ENCODE measurements at regions not wholly inside any gene's neighbourhood (a gene's known extent, or its start where the extent isn't known, plus 50 kb on each side); places are given as distances from the start of the nearest gene placed in this dataset.

DNA sequence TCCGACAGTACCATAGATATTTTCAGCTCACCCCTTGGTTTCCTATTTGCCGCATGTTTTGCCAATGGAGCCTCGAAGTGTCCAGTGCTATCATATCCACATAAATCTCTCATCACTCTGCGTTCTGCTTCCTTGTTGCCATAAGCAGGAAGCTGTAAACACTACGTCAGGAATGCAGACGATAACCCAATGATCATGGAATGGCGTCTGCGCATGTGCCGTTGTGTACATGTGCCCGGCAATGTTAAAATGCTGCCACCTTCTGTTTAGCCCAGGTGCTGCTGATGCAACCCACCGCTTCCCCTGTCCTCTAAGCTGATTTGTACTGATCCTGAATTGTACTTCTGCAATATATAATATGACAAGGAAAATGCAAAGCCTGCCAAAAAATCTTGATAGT is 607.5 kb downstream of the HDGFL1 start:
- TF ChIP-seq POLR2A (IDR thresholded peaks at IDR 0.05) = no peak
- TF ChIP-seq, protein P1, sequence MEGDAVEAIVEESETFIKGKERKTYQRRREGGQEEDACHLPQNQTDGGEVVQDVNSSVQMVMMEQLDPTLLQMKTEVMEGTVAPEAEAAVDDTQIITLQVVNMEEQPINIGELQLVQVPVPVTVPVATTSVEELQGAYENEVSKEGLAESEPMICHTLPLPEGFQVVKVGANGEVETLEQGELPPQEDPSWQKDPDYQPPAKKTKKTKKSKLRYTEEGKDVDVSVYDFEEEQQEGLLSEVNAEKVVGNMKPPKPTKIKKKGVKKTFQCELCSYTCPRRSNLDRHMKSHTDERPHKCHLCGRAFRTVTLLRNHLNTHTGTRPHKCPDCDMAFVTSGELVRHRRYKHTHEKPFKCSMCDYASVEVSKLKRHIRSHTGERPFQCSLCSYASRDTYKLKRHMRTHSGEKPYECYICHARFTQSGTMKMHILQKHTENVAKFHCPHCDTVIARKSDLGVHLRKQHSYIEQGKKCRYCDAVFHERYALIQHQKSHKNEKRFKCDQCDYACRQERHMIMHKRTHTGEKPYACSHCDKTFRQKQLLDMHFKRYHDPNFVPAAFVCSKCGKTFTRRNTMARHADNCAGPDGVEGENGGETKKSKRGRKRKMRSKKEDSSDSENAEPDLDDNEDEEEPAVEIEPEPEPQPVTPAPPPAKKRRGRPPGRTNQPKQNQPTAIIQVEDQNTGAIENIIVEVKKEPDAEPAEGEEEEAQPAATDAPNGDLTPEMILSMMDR (IDR thresholded peaks at IDR 0.05) = no peak
